ENCODE measurements at regions not wholly inside any gene's neighbourhood (a gene's known extent, or its start where the extent isn't known, plus 50 kb on each side); places are given as distances from the start of the nearest gene placed in this dataset.

DNA sequence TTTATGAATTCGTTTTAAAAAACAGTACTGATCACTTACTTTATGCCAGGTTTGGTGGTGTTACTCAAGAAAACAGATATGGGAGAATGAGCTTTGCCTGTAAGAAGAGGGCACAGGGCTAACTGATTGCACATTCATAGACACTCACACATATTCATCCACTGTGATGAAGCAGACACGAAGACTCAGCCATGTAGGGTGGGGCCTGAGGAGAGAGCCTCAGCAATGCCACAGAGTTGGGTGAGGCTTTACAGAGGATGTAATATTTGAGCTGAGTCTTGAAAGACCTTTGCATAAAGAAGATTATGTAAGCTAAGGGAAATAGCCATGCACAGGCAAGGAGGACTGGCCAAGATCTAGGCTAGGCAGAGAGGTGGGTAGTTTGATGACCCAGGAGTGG is 472.8 kb downstream of the PSAT1 start:
- TF ChIP-seq CTCF (IDR thresholded peaks at IDR 0.05; ENCODE audit: low read length) (no peak), EZH2phosphoT487 (IDR thresholded peaks at IDR 0.05; ENCODE audit: low read length) (no peak), EZH2 (optimal IDR thresholded peaks at IDR 0.05; ENCODE audit: low read depth, low read length) (no peak)
